ENCODE measurements at regions not wholly inside any gene's neighbourhood (a gene's known extent, or its start where the extent isn't known, plus 50 kb on each side); places are given as distances from the start of the nearest gene placed in this dataset.

- Histone ChIP-seq H3K27me3 (ENCODE audit: insufficient read depth, low read length) (no peaks in the 10 kb centered on the region), H3K36me3 (ENCODE audit: insufficient read depth, low read length) (no peaks in the 10 kb centered on the region), H3K4me3 (ENCODE audit: low read length in 2 of 2) (no peak overlapping the region), H3K4me1 (ENCODE audit: insufficient read depth, low read length) (no peaks in the 10 kb centered on the region), H3K9me3 (ENCODE audit: control insufficient read depth in 1 of 2, low read length in 2 of 2) (no peaks in the 10 kb centered on the region), H3K27ac (ENCODE audit: low read depth, low read length) (no peak overlapping the region)
- no peaks in the 10 kb centered on the region for H3K4me1 Mint-ChIP-seq
- no peak for DNase-seq
- H3K9me3 Mint-ChIP-seq = peaks cover 0 to 9% (median 4%) of the 10 kb centered on the region in 8 donors
- H3K27me3 Mint-ChIP-seq = no peaks in the 10 kb centered on the region
- ChIA-PET CTCF (ENCODE audit: partially characterized antibody) (no interaction called here), POLR2A (ENCODE audit: partially characterized antibody) (no interaction called here)
- H3K4me3 Mint-ChIP-seq = peak overlapping the region in 1 of 8 donors; percentile 25
- no peaks in the 10 kb centered on the region for H3K36me3 Mint-ChIP-seq
- no peak overlapping the region for H3K27ac Mint-ChIP-seq
- intact Hi-C loops (cut with micrococcal nuclease) = no loop called here
These were observed 1218.1 kb upstream of the MAP3K7 start for GRCh38 chr6:91804981-91805380.

GRCh38 chr6:91802431-91802830 lies 1215.6 kb upstream of the MAP3K7 start:
- intact Hi-C loops (cut with micrococcal nuclease) = no loop called here
- Mint-ChIP-seq H3K9me3 (peaks cover 0 to 9% (median 4%) of the 10 kb centered on the region in 8 donors), H3K27ac (no peak overlapping the region), H3K27me3 (no peaks in the 10 kb centered on the region), H3K36me3 (no peaks in the 10 kb centered on the region), H3K4me1 (no peaks in the 10 kb centered on the region), H3K4me3 (no peak overlapping the region)
- Histone ChIP-seq H3K27me3 (ENCODE audit: insufficient read depth, low read length) (no peaks in the 10 kb centered on the region), H3K27ac (ENCODE audit: low read depth, low read length) (no peak overlapping the region), H3K9me3 (ENCODE audit: control insufficient read depth in 1 of 2, low read length in 2 of 2) (no peaks in the 10 kb centered on the region), H3K36me3 (ENCODE audit: insufficient read depth, low read length) (no peaks in the 10 kb centered on the region), H3K4me3 (ENCODE audit: low read length in 2 of 2) (no peak overlapping the region), H3K4me1 (ENCODE audit: insufficient read depth, low read length) (no peaks in the 10 kb centered on the region)
- no peak for DNase-seq
- ChIA-PET CTCF (ENCODE audit: partially characterized antibody) (no interaction called here), POLR2A (ENCODE audit: partially characterized antibody) (no interaction called here)

GRCh38 chr6:91796603-91797002 lies 1209.7 kb upstream of the MAP3K7 start:
- Mint-ChIP-seq H3K36me3 (no peaks in the 10 kb centered on the region), H3K27me3 (no peaks in the 10 kb centered on the region), H3K27ac (no peak overlapping the region), H3K9me3 (peaks cover 0 to 6% (median 2%) of the 10 kb centered on the region in 8 donors), H3K4me3 (no peak overlapping the region), H3K4me1 (no peaks in the 10 kb centered on the region)
- DNase-seq = no peak
- Histone ChIP-seq H3K9me3 (ENCODE audit: control insufficient read depth in 1 of 2, low read length in 2 of 2) (no peaks in the 10 kb centered on the region), H3K4me3 (ENCODE audit: low read length in 2 of 2) (no peak overlapping the region), H3K4me1 (ENCODE audit: insufficient read depth, low read length) (no peaks in the 10 kb centered on the region), H3K36me3 (ENCODE audit: insufficient read depth, low read length) (no peaks in the 10 kb centered on the region), H3K27me3 (ENCODE audit: insufficient read depth, low read length) (no peaks in the 10 kb centered on the region), H3K27ac (ENCODE audit: low read depth, low read length) (no peak overlapping the region)
- intact Hi-C loops (cut with micrococcal nuclease) = no loop called here
- CTCF ChIA-PET (ENCODE audit: partially characterized antibody) = no interaction called here
- POLR2A ChIA-PET (ENCODE audit: partially characterized antibody) = no interaction called here

- POLR2A ChIA-PET (ENCODE audit: partially characterized antibody) = no interaction called here
- CTCF ChIA-PET (ENCODE audit: partially characterized antibody) = no interaction called here
- no peaks in the 10 kb centered on the region for H3K27me3 Mint-ChIP-seq
These were observed 1201.6 kb upstream of the MAP3K7 start for GRCh38 chr6:91788501-91788900.

DNA sequence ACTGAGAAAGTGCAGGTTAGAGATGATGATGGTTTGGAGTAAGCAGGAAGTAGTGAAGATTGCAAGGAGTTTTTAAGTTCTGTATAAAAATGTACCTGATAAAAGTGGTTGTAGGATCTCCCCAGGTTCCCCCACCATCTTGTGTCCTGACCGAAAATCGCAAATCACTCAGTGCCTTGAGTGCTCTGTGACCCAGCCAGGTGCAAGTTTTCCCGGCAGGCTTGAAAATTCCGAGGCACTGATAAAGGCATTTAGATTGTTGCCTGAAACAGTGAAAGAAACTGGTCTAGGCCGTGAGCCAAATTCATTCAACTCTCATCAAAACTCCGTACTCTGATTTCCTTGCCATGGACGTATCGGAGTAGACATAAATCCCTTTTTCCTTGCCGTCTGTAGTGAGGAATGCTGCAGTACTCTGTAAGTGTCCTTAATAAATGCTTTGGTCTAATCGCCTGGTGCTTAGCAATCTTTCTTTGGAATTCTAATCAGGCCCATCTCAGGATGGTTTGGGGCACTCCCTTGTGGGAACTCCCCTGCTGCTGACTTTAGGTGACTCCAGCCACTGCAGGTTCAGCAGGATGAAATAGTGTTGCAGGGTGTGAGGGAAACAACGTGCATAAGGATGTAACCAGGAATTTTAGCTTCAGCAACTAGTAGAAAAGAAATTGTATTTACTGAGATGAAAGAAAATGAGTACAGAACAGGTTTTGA lies 1199.8 kb upstream of the MAP3K7 start:
- no peaks in the 10 kb centered on the region for H3K36me3 Mint-ChIP-seq
- Histone ChIP-seq H3K27me3 (ENCODE audit: insufficient read depth, low read length) (no peaks in the 10 kb centered on the region), H3K4me1 (ENCODE audit: insufficient read depth, low read length) (no peaks in the 10 kb centered on the region), H3K27ac (ENCODE audit: low read depth, low read length) (no peak overlapping the region), H3K4me3 (ENCODE audit: low read length in 2 of 2) (no peak overlapping the region), H3K9me3 (ENCODE audit: control insufficient read depth in 1 of 2, low read length in 2 of 2) (no peaks in the 10 kb centered on the region), H3K36me3 (ENCODE audit: insufficient read depth, low read length) (no peaks in the 10 kb centered on the region)
- intact Hi-C loops (cut with micrococcal nuclease) = no loop called here
- peaks cover 0 to 9% (median 4%) of the 10 kb centered on the region in 8 donors for H3K9me3 Mint-ChIP-seq
- ChIA-PET CTCF (ENCODE audit: partially characterized antibody) (no interaction called here), POLR2A (ENCODE audit: partially characterized antibody) (no interaction called here)
- no peak for DNase-seq
- no peaks in the 10 kb centered on the region for H3K27me3 Mint-ChIP-seq
- H3K4me3 Mint-ChIP-seq = no peak overlapping the region
- no peaks in the 10 kb centered on the region for H3K4me1 Mint-ChIP-seq
- no peak overlapping the region for H3K27ac Mint-ChIP-seq

More at GRCh38 chr6:91788501-91788900, 1201.6 kb upstream of the MAP3K7 start:
- Histone ChIP-seq H3K27me3 (ENCODE audit: insufficient read depth, low read length) (no peaks in the 10 kb centered on the region), H3K4me3 (ENCODE audit: low read length in 2 of 2) (no peak overlapping the region), H3K27ac (ENCODE audit: low read depth, low read length) (no peak overlapping the region), H3K9me3 (ENCODE audit: control insufficient read depth in 1 of 2, low read length in 2 of 2) (no peaks in the 10 kb centered on the region), H3K36me3 (ENCODE audit: insufficient read depth, low read length) (no peaks in the 10 kb centered on the region), H3K4me1 (ENCODE audit: insufficient read depth, low read length) (no peaks in the 10 kb centered on the region)
- H3K4me1 Mint-ChIP-seq = no peaks in the 10 kb centered on the region
- peaks cover 0 to 7% (median 4%) of the 10 kb centered on the region in 8 donors for H3K9me3 Mint-ChIP-seq
- H3K4me3 Mint-ChIP-seq = no peak overlapping the region
- H3K36me3 Mint-ChIP-seq = no peaks in the 10 kb centered on the region
- intact Hi-C loops (cut with micrococcal nuclease) = no loop called here
- DNase-seq = no peak
- H3K27ac Mint-ChIP-seq = no peak overlapping the region

DNA sequence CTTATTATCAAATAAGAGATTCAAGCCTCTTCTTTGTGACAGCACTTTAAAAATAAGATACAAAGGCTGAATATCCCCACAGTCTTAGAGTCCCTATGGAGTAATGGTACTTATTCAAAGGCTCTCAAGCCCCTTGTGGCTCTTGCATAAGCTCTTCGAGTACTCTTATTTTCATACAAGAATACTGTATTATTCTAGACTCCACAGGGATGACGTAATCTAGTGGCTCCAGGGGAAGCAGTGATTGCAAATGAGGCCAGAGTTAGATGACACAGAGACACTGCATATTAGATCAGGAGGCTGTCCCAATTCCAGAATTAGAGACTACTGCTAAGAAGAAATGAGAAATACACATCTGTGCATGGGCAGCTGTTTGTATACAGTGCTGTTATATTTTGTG lies 1195.9 kb upstream of the MAP3K7 start:
- no peak overlapping the region for H3K4me3 ChIP-seq (ENCODE audit: low read length in 2 of 2)
- H3K9me3 Mint-ChIP-seq = peaks cover 0 to 9% (median 6%) of the 10 kb centered on the region in 8 donors
- H3K36me3 ChIP-seq (ENCODE audit: insufficient read depth, low read length) = no peaks in the 10 kb centered on the region
- H3K36me3 Mint-ChIP-seq = no peaks in the 10 kb centered on the region
- H3K4me3 Mint-ChIP-seq = no peak overlapping the region
- POLR2A ChIA-PET (ENCODE audit: partially characterized antibody) = no interaction called here
- peak in 1 of 5 donors; percentile 9 for DNase-seq
- no peak overlapping the region for H3K27ac Mint-ChIP-seq
- no peaks in the 10 kb centered on the region for H3K27me3 Mint-ChIP-seq
- H3K4me1 Mint-ChIP-seq = no peaks in the 10 kb centered on the region
- no peaks in the 10 kb centered on the region for H3K9me3 ChIP-seq (ENCODE audit: control insufficient read depth in 1 of 2, low read length in 2 of 2)
- CTCF ChIA-PET (ENCODE audit: partially characterized antibody) = no interaction called here
- intact Hi-C loops (cut with micrococcal nuclease) = no loop called here
- H3K4me1 ChIP-seq (ENCODE audit: insufficient read depth, low read length) = no peaks in the 10 kb centered on the region
- no peak overlapping the region for H3K27ac ChIP-seq (ENCODE audit: low read depth, low read length)
- H3K27me3 ChIP-seq (ENCODE audit: insufficient read depth, low read length) = no peaks in the 10 kb centered on the region

DNA sequence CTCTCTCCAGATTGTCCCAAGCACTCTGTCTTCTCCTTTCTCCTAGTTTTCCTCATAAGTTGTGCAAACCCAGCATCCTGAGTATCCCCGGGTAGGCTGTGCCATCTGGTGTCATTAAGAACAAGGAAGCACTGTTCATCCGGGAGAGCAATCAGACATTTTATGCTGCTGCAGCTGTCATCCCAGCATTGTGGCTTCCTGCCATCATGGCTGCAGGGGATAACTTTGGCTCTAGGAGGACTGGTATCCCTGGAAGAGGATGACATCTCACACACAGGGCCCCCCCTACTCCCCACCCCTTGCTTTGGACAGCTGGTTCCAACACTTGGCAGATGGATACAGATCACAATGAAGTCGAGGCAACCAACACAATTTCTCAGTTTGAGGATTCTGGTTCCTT lies 1195.1 kb upstream of the MAP3K7 start:
- Mint-ChIP-seq H3K9me3 (peaks cover 0 to 11% (median 6%) of the 10 kb centered on the region in 8 donors), H3K4me3 (no peak overlapping the region), H3K36me3 (no peaks in the 10 kb centered on the region), H3K27ac (no peak overlapping the region), H3K4me1 (no peaks in the 10 kb centered on the region), H3K27me3 (no peaks in the 10 kb centered on the region)
- Histone ChIP-seq H3K9me3 (ENCODE audit: control insufficient read depth in 1 of 2, low read length in 2 of 2) (no peaks in the 10 kb centered on the region), H3K27me3 (ENCODE audit: insufficient read depth, low read length) (no peaks in the 10 kb centered on the region), H3K27ac (ENCODE audit: low read depth, low read length) (no peak overlapping the region), H3K36me3 (ENCODE audit: insufficient read depth, low read length) (no peaks in the 10 kb centered on the region), H3K4me1 (ENCODE audit: insufficient read depth, low read length) (no peaks in the 10 kb centered on the region), H3K4me3 (ENCODE audit: low read length in 2 of 2) (no peak overlapping the region)
- intact Hi-C loops (cut with micrococcal nuclease) = no loop called here
- ChIA-PET POLR2A (ENCODE audit: partially characterized antibody) (no interaction called here), CTCF (ENCODE audit: partially characterized antibody) (no interaction called here)
- no peak for DNase-seq

- DNase-seq = no peak
- intact Hi-C loops (cut with micrococcal nuclease) = no loop called here
- Mint-ChIP-seq H3K9me3 (peaks cover 0 to 14% (median 6%) of the 10 kb centered on the region in 8 donors), H3K36me3 (no peaks in the 10 kb centered on the region), H3K27me3 (no peaks in the 10 kb centered on the region), H3K4me3 (no peak overlapping the region), H3K4me1 (no peaks in the 10 kb centered on the region), H3K27ac (no peak overlapping the region)
- H3K4me3 ChIP-seq (ENCODE audit: low read length in 2 of 2) = no peak overlapping the region
- CTCF ChIA-PET (ENCODE audit: partially characterized antibody) = no interaction called here
- POLR2A ChIA-PET (ENCODE audit: partially characterized antibody) = no interaction called here
- H3K36me3 ChIP-seq (ENCODE audit: insufficient read depth, low read length) = no peaks in the 10 kb centered on the region
- H3K9me3 ChIP-seq (ENCODE audit: control insufficient read depth in 1 of 2, low read length in 2 of 2) = no peaks in the 10 kb centered on the region
- H3K27me3 ChIP-seq (ENCODE audit: insufficient read depth, low read length) = no peaks in the 10 kb centered on the region
- H3K27ac ChIP-seq (ENCODE audit: low read depth, low read length) = no peak overlapping the region
- H3K4me1 ChIP-seq (ENCODE audit: insufficient read depth, low read length) = no peaks in the 10 kb centered on the region
These were observed 1193.4 kb upstream of the MAP3K7 start for GRCh38 chr6:91780270-91780669.
